Common myeloid progenitor, CD34-positive (primary cell): ENCODE measurements at regions not wholly inside any gene's neighbourhood (a gene's known extent, or its start where the extent isn't known, plus 50 kb on each side); places are given as distances from the start of the nearest gene placed in this dataset.

ENCODE experiments used
- CTCF ChIA-PET: fragments of 350-600 bp; sonication (Branson Sonifier 250); formaldehyde crosslinking; loops from one replicate; lab custom pipeline; 2021; ENCODE audit warnings: antibody characterized with exemption; lab: Charles Lee
- POLR2A ChIA-PET: fragments of 350-600 bp; sonication (Branson Sonifier 250); formaldehyde crosslinking; loops from one replicate; lab custom pipeline; 2021; ENCODE audit warnings: antibody characterized with exemption; lab: Charles Lee
- DNase-seq, 3 donors: peaks; one replicate each; pipeline versions ENCODE4 v3.0.0 to v3.0.0-alpha.2; 2013
- H3K27ac ChIP-seq, 2 experiments: 1 replicate in 1 of 2; 2 replicates in 1 of 2; pipeline ENCODE4 v1.7.0; 2013; ENCODE audit warnings: inconsistent platforms in 2 of 2, low read length in 2 of 2, mild to moderate bottlenecking in 2 of 2, low read depth in 1 of 2, moderate library complexity in 1 of 2; ENCODE audit not compliant: severe bottlenecking in 2 of 2, insufficient read depth in 1 of 2, poor library complexity in 1 of 2
- H3K27me3 ChIP-seq, 5 experiments: replicated peaks in 2 of 5; 1 replicate in 3 of 5; 2 replicates in 2 of 5; pipeline versions ENCODE4 v1.6.1 to v1.7.0; 2013; ENCODE audit warnings: low read length in 4 of 5, mild to moderate bottlenecking in 2 of 5, moderate library complexity in 2 of 5, inconsistent platforms in 1 of 5; ENCODE audit not compliant: insufficient read depth in 5 of 5, control insufficient read depth in 4 of 5
- H3K36me3 ChIP-seq, 4 experiments: 1 replicate in 2 of 4; 2 replicates in 2 of 4; pipeline versions ENCODE4 v1.6.1 to v1.7.0; 2013; ENCODE audit warnings: low read length in 3 of 4, control low read depth in 1 of 4, mild to moderate bottlenecking in 1 of 4; ENCODE audit not compliant: control insufficient read depth in 4 of 4, insufficient read depth in 4 of 4
- H3K4me1 ChIP-seq, 4 experiments: 1 replicate in 3 of 4; 2 replicates in 1 of 4; pipeline versions ENCODE4 v1.6.1 to v1.7.1; 2013; ENCODE audit warnings: low read length in 3 of 4, mild to moderate bottlenecking in 3 of 4, control low read depth in 1 of 4, inconsistent platforms in 1 of 4, moderate library complexity in 1 of 4; ENCODE audit not compliant: control insufficient read depth in 4 of 4, insufficient read depth in 4 of 4; ENCODE audit errors: control extremely low read depth in 1 of 4
- H3K4me3 ChIP-seq, 7 experiments: 1 replicate in 4 of 7; 2 replicates in 3 of 7; pipeline versions ENCODE4 v1.5.1 to v1.7.0; 2013; ENCODE audit warnings: mild to moderate bottlenecking in 7 of 7, low read length in 6 of 7, moderate library complexity in 6 of 7, inconsistent platforms in 2 of 7, low read depth in 2 of 7, control low read depth in 1 of 7; ENCODE audit not compliant: insufficient read depth in 4 of 7, control insufficient read depth in 1 of 7; ENCODE audit errors: extremely low read depth in 1 of 7
- H3K9me3 ChIP-seq, 5 experiments: 1 replicate in 4 of 5; 2 replicates in 1 of 5; pipeline versions ENCODE4 v1.6.1 to v1.7.1; 2013; ENCODE audit warnings: low read length in 4 of 5, mild to moderate bottlenecking in 2 of 5, inconsistent platforms in 1 of 5, low read depth in 1 of 5, moderate library complexity in 1 of 5; ENCODE audit not compliant: control insufficient read depth in 4 of 5, insufficient read depth in 2 of 5; ENCODE audit errors: control extremely low read depth in 1 of 5
- WGBS: methylation state at CpG from one replicate; pipeline ENCODE4 v1.1.5; 2013; ENCODE audit not compliant: insufficient coverage; 5-methylcytosine and 5-hydroxymethylcytosine counted together

DNA sequence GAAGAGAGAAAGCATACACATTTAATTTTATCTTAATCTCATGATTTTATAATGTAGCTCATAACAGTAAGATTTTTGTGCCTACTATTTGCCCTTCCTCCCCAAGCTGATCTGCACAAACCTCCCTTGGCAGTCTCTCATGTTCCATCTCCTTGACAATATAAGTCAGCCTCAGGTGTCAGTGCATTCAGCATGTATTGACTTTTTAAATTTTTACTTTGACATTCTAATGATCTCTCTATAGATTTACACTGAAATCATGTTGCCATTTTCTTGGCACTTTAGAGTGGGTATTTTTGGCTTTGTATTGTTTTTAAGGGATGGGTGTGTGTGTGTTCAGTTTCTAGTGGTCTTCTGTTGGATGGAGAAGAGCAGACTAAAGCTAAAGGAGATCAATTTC lies 505.3 kb upstream of the CPEB2 start:
- Histone ChIP-seq H3K4me3 (no peak overlapping the region), H3K27ac (no peak overlapping the region), H3K36me3 (no peaks in the 10 kb centered on the region), H3K9me3 (no peaks in the 10 kb centered on the region), H3K27me3 (no peaks in the 10 kb centered on the region), H3K4me1 (no peaks in the 10 kb centered on the region)
- ChIA-PET POLR2A (no interaction called here), CTCF (no interaction called here)
- DNase-seq = no peak

DNA sequence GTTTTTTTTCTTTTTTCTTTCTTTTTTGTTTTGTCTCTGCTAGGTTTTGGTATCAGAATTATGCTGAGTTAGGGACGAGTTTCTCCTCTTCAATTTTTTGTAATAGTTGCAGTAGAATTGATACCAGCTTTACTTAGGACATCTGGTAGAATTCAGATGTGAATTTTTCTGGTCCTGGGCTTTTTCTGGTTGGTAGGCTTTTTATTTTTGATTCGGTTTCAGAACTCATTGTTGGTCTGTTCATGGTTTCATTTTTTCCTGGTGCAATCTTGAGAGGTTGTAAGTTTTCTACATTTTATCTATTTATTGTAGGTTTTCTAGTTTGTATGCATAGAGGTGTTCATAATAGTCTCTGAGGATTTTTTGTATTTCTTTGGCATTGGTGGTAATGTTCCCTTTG lies 498.1 kb upstream of the CPEB2 start:
- CTCF ChIA-PET = no interaction called here
- POLR2A ChIA-PET = interaction anchor here (0.6 kb wide), 1 partner anchor 113 kb away, joined by 3 read pairs; no protein-coding TSS in a partner anchor
- WGBS = no CpG with 5 or more reads among the region's 2 CpGs

DNA sequence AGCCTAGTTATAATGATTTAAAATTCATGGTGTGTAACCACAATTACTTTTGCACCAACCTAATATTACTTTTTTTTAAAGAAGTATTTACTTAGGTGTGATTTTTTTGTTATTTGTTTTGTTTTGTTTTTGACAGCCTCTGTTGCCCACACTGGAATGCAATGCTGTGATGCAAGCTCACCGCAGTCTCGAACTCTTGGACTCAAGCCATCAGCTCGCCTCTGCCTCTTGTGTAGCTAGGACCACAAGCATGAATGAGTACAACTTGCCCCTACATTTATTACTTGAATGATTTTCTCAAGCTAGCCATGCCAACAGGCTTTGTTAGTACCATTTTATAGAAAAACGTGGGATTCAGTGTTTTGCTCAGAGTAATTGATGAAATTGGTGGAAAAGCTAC lies 488.8 kb upstream of the CPEB2 start:
- H3K4me1 ChIP-seq = no peaks in the 10 kb centered on the region
- ChIA-PET POLR2A (no interaction called here), CTCF (no interaction called here)
- no peak overlapping the region for H3K27ac ChIP-seq
- H3K27me3 ChIP-seq = no peaks in the 10 kb centered on the region
- WGBS = 100% methylated on average over 3 of the region's 4 CpGs
- H3K9me3 ChIP-seq = no peaks in the 10 kb centered on the region
- no peak overlapping the region for H3K4me3 ChIP-seq
- H3K36me3 ChIP-seq = no peaks in the 10 kb centered on the region
- DNase-seq = no peak

More for the DNA sequence above, 498.1 kb upstream of the CPEB2 start:
- no peaks in the 10 kb centered on the region for H3K27me3 ChIP-seq
- no peaks in the 10 kb centered on the region for H3K9me3 ChIP-seq
- no peak overlapping the region for H3K4me3 ChIP-seq
- no peaks in the 10 kb centered on the region for H3K36me3 ChIP-seq
- no peak for DNase-seq
- H3K4me1 ChIP-seq = no peaks in the 10 kb centered on the region
- H3K27ac ChIP-seq = no peak overlapping the region

DNA sequence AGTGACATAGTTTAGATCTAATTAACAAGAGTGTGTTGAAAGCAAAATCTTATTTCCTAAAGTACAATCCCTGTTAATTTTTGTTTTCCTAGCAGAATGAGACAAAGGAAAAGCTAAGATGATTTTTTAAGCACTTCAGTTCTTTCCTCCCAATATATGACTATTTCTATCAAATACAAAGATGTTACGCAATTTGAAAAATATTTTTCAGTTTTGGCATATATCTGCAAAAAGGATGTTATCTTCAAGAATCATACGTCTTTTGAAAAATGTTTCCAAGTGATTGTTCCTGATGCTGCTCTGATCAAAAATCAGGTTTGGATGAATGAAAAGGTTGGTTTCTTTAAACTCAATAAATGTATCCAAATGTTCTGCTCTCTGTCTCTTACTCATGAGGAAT lies 486.7 kb upstream of the CPEB2 start:
- ChIA-PET CTCF (no interaction called here), POLR2A (no interaction called here)
- H3K27ac ChIP-seq = no peak overlapping the region
- peaks cover 0 to 9% (median 0%) of the 10 kb centered on the region in 4 experiments for H3K4me1 ChIP-seq
- H3K9me3 ChIP-seq = no peaks in the 10 kb centered on the region
- 100% methylated on average over 1 of the region's 2 CpGs for WGBS
- H3K36me3 ChIP-seq = no peaks in the 10 kb centered on the region
- no peak overlapping the region for H3K4me3 ChIP-seq
- no peak for DNase-seq
- no peaks in the 10 kb centered on the region for H3K27me3 ChIP-seq

DNA sequence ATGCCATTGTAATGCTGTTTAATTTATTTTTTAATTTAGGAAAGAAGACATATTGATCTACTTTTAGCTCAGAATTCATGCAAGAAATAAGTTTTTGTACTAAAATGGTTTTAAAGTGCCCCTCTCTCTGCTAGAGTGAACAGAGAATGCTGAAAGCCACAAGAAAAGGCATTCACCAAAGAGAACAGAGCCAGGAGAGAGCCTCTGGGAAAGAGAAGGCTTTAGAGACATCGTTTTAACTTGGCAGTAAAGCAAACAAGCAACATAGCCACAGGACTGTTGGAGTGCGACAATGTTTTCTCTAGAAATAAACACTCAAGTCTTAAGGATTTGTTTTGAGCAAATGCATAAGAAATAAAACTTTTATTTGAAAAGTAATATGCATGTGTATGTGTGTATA lies 484.1 kb upstream of the CPEB2 start:
- no peaks in the 10 kb centered on the region for H3K27me3 ChIP-seq
- ChIA-PET POLR2A (no interaction called here), CTCF (no interaction called here)
- no peak overlapping the region for H3K27ac ChIP-seq
- H3K36me3 ChIP-seq = no peaks in the 10 kb centered on the region
- 67% methylated on average over 1 of the region's 2 CpGs for WGBS
- peaks cover 0 to 9% (median 0%) of the 10 kb centered on the region in 4 experiments for H3K4me1 ChIP-seq
- DNase-seq = no peak
- H3K9me3 ChIP-seq = peaks cover 0 to 5% (median 2%) of the 10 kb centered on the region in 5 experiments
- no peak overlapping the region for H3K4me3 ChIP-seq

DNA sequence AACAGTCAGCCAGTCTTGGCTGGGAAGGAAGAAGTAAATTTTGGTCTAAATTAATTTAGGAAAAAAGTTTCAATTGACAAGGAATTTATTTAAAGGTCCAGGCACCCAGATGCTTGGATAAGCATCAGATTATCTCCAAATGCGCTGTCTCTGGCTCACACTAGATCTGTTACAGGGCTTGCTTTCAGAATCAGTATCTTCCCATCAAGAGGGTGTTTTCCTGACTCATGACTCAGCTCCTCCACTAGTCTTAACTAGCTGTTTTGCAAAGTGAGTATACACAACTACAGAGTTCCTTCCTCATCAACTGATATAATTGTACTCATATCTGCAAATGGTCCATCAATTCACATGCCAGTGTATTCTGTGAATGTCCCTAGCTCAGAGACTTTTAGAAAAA lies 482.1 kb upstream of the CPEB2 start:
- Histone ChIP-seq H3K36me3 (no peaks in the 10 kb centered on the region), H3K9me3 (peaks cover 0 to 5% (median 2%) of the 10 kb centered on the region in 5 experiments), H3K27me3 (no peaks in the 10 kb centered on the region), H3K27ac (no peak overlapping the region), H3K4me3 (no peak overlapping the region), H3K4me1 (peaks cover 0 to 9% (median 0%) of the 10 kb centered on the region in 4 experiments)
- DNase-seq = peak; percentile 8 to 46 (median 44)
- 30% methylated on average over 1 of the region's 1 CpG for WGBS
- ChIA-PET POLR2A (no interaction called here), CTCF (no interaction called here)

DNA sequence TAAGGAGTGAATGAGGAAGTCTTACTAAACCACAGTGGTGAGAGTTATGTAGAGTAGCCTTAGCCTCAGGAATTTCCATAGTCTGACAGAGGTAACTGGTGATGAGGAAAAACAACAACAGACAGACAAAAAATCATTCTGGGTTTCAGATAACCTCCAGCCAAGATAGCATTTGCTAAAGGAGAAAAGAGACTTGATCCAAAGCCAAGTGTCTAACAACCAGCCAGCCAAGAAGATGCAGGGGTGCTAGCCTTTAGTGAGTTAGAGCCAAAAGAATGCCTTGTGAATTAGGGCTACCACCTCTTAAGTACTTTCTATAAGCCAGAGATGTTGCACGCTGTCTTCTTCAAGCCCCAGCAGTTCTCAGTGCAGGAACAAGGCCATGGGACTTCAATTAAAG lies 478.0 kb upstream of the CPEB2 start:
- H3K4me3 ChIP-seq = no peak overlapping the region
- H3K9me3 ChIP-seq = peaks cover 0 to 5% (median 2%) of the 10 kb centered on the region in 5 experiments
- 86% methylated on average over 1 of the region's 1 CpG for WGBS
- peaks cover 0 to 9% (median under 1%) of the 10 kb centered on the region in 4 experiments for H3K4me1 ChIP-seq
- no peaks in the 10 kb centered on the region for H3K27me3 ChIP-seq
- POLR2A ChIA-PET = no interaction called here
- CTCF ChIA-PET = no interaction called here
- DNase-seq = no peak
- no peaks in the 10 kb centered on the region for H3K36me3 ChIP-seq
- H3K27ac ChIP-seq = no peak overlapping the region
